GM11168 (cell line): ENCODE measurements at regions not wholly inside any gene's neighbourhood (a gene's known extent, or its start where the extent isn't known, plus 50 kb on each side); places are given as distances from the start of the nearest gene placed in this dataset.
"Not testable (repeated sequence)": the region's sequence is repeated elsewhere in the genome, so short reads cannot be mapped to it uniquely, and the experiment has no call there.

Experiments used
- in situ Hi-C: fragments of 300-500 bp; cut with MboI; formaldehyde crosslinking; loops from one replicate; pipeline ENCODE4 v1.12.0; 2022; ENCODE audit warnings: low sequenced_read_pairs; ENCODE audit not compliant: unreplicated experiment

DNA sequence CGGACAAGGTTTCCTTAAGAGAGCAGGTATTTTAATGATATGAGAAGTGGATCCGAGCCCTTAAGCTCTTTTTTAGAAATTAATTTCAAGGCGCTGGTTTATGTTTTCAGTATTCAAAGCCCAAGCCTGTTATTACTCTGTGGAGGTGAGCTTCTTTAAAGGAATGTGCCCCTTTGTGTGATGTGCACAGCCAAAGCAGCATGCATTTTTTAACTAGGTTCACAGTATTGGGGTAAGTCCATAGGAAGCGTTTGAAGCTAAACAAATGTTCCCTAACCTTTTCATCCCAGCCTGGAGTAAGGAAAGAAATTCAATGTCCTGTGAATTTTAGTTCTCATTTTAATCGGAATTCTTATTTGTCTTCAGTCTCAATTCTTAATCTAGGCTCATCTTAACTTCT lies 217.5 kb downstream of the KCTD12 start:
- in situ Hi-C loops, result no loop called here

DNA sequence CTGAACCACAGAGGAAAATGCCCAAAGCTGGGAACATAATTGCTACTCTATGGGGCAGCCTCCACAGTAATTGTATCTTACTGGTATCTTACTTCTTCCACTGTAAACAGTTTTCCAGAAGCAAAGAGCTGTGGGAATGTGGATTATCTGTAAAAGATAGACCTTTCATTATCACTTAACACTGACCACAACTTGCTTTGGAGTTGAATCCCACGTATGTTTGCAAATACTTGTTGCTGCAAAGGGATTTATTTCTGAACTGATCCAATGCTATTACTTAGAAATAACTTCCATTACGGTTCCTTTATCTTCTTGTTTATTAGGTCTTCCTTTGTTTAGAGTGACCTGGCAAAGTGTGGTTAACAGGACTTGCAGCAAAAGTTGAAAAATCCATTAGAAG lies 218.1 kb downstream of the KCTD12 start:
- in situ Hi-C loops, result no loop called here

DNA sequence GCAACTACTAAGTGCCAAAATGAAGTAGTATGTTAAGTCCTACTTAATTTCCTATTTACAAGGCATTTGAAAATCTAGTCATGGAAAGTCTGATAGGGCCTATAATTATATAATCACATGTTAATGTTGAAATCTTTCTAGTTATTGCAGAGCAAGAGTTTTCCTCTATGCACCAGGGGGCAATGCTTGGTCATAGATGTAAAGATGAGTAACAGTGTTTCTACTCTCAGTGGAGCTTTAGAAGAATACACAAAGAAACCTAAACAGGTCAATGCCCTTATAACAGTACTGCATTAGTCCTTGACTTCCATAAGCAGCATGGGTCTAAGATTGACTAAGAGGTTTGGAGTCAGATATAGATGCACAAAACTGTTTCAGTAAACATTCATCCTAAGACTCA lies 218.7 kb downstream of the KCTD12 start:
- in situ Hi-C loops, result no loop called here

DNA sequence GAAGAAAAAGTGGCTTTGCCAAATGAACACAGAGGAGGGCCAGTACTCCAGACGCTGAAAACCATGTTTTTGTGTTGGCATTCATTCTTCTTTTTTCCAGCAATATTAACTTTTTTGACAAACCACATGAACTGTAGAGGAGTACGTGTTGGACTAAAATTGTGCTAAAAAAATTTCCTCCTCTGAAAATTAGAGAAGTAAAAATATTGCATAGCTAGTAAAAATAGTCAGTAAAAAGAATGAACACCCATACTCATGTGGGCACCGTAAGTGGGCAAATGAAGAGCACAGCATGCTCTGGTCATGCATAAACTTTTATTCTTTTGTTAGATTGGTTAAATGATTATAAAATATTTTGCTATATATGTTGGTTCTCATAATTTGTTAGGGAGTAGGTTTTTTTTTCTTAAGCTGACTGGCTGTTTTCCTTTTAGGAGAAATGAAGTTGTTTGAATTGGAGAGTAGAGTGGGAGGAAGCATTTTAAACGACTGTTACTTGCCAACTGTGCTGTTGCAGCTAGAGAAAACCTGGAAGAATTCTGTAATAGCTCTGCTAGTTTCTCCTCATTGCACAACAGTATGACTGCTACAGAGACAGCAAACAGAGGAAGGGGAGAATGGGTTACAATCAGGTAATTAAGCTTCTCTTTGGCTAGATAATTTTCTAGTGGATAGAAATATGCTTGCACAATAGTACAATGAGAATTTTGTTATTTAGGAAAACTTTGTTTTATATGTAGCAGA lies 222.4 kb downstream of the KCTD12 start:
- in situ Hi-C loops, result no loop called here

DNA sequence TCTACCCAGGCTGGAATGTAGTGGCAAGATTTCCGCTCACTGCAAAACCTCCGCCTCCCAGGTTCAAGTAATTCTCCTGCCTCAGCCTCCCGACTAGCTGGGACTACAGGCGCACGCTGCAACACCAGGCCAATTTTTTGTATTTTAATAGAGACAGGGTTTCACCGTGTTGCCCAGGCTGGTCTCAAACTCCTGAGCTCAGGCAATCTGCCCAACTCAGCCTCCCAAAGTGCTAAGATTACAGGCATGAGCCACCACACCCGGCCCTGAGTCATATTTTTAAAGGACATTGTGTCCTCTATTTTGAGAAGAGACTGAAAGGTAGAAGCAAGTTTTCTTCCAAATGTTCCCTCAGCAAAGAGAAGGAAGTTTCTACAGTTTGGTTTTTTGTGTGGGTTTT lies 227.1 kb downstream of the KCTD12 start:
- in situ Hi-C loops, result not testable (repeated sequence)

DNA sequence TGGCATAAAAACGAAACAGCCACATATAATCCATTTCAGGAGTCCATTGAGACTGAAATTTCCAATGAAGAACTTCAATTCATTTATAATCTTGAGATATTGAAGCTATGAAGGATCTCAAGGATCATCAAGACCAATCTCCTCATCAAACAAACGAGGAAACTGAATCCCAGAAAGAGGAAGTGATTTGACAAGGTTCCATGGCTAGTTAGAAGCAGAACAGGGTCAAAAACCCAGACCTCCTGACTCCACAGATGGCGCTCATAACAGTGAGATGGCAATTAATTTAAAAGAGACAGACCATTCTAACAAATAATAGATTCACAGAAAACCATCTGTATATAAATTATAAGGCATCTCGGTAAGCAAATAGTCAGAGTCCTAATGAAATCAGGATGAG lies 229.7 kb downstream of the KCTD12 start:
- in situ Hi-C loops, result no loop called here

- in situ Hi-C loops, result no loop called here
Observed at GRCh38 chr13:76656056-76656455, 230.1 kb downstream of the KCTD12 start.

DNA sequence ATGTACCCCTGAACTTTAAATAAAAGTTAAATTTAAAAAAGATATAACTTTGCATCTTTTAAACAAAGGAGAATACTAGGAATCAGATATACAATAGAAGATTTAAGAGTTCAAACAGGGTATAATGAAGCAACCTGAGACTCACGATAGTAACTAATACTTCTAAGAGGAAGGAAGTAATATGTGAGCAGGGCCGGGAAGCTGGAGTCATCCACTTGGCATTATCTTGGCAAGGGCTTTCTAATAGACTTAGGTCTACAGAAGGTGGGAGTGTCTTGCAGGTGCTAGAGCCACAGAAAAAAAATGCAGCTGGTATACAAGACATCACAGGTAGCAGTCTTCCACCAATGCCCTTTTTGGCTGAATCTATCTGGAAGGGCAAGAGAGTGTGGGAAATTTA lies 231.9 kb downstream of the KCTD12 start:
- in situ Hi-C loops, result no loop called here

DNA sequence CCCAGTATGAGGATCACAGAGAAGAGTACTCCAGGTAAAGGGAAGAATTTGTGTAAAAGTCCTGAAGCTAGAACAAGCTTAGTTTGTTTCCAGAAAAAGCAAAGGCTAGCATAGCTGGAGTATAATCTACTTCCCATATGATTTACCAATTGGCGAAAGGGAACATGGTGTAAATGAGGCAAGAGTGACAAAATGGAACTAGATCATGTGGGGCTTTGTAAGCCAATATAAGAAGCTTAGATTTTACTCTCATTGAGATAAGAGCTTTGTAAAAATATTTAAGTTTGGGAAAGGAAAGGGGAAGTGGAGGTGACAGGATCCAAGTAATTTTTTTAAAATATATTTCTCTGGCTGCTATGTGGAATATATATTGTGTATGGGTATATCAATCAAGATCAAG lies 234.9 kb downstream of the KCTD12 start:
- in situ Hi-C loops, result no loop called here

- in situ Hi-C loops, result no loop called here
Observed at GRCh38 chr13:76647550-76647949, 238.7 kb downstream of the KCTD12 start.

DNA sequence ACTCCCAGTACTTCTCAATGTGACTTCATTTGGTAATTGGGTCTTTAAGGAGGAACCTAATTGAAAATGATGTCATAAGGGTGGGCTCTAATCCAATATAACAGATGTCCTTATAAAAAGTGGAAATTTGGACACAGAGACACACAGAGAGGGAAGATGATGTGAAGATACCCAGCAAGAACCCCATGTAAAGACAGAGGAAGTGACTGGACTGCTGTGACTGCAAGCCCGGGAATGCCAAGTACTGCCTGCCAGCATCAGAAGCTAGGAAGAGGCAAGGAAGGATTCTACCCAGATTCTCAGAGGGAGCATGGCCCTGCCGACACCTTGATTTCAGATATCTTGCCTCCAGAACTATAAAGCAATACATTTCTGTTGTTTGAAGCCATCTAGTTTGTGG lies 239.3 kb downstream of the KCTD12 start:
- in situ Hi-C loops, result no loop called here

DNA sequence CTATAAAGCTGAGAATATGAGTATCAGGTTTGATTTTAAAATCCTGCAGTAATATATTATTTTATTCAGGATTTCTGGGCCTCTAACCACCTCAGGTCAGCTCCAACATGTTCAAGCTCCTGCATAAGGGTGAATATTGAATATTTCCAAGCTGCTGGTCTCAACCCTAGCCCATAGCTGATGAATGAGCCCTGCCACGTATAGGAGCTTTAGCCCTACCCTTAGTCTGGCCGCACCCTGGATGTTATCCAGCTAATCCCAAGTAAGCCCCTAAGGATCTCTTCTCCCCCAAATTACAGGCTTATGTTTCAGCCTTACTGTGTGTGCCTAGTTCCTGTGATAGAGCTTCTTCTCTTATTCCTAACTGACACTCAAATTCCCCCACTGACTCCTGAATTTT lies 240.6 kb downstream of the KCTD12 start:
- in situ Hi-C loops, result no loop called here

- in situ Hi-C loops, result no loop called here
Observed at GRCh38 chr13:76644906-76645305, 241.3 kb downstream of the KCTD12 start.

GRCh38 chr13:76643596-76643995 lies 242.6 kb downstream of the KCTD12 start:
- in situ Hi-C loops, result no loop called here

GRCh38 chr13:76641056-76641455 lies 245.1 kb downstream of the KCTD12 start:
- in situ Hi-C loops, result no loop called here

DNA sequence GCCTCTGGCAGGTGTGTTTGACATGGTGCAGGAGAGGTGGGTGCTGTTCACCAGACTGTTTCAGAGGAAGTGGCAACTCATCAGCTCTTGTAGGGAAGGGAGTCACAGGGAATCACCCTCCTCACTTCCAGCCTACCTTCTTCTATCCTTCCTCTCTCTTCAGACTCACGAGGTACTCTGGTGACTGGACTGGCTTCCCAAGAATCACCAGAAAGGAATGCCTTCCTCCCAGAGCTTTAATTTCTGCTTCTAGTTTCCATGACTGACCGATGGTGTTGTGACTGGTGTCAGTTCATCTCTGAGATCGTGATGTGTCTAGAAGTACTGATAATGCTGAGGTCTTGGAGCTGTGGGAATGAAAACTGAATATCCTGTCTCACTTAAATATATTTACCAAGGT lies 247.3 kb downstream of the KCTD12 start:
- in situ Hi-C loops, result no loop called here

- in situ Hi-C loops, result no loop called here
Observed at GRCh38 chr13:76638181-76638580, 248.0 kb downstream of the KCTD12 start.

GRCh38 chr13:76637641-76638141 lies 248.5 kb downstream of the KCTD12 start:
- in situ Hi-C loops, result no loop called here

- in situ Hi-C loops, result no loop called here
Observed at GRCh38 chr13:76636829-76637228, 249.4 kb downstream of the KCTD12 start.

GRCh38 chr13:76635232-76636230 lies 250.7 kb downstream of the KCTD12 start:
- in situ Hi-C loops, result no loop called here
